HG03571 (cell line): ENCODE measurements at regions not wholly inside any gene's neighbourhood (a gene's known extent, or its start where the extent isn't known, plus 50 kb on each side); places are given as distances from the start of the nearest gene placed in this dataset.

Experiments used
- ATAC-seq: cut with Tn5 transposase; IDR thresholded peaks from one replicate; pipeline ENCODE4 v1.9.1; 2021; ENCODE audit not compliant: unreplicated experiment

- no peak for ATAC-seq
Observed at GRCh38 chr11:95692526-95693260, 96.9 kb downstream of the FAM76B start.

DNA sequence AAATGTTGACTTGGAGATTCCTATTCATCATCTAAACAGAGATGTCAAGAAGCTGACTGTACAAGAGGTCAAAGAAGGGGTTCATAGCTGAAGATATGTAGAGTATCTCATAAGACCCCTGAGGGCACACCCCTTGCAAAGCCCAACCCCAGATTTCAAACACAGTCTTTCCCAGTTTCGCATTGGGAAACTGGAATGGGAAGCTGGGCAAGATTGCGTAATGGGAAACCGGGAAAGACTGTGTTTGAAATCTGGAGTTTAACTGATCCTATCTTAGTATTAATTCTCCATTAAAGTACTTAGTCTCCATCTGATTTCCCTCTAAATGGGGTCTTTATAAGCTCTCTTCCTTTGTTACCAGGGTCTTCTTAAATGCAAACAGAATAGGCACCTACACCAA, 99.5 kb downstream of the FAM76B start:
- ATAC-seq: no peak

GRCh38 chr11:95688501-95689222, 100.9 kb downstream of the FAM76B start:
- no peak for ATAC-seq

DNA sequence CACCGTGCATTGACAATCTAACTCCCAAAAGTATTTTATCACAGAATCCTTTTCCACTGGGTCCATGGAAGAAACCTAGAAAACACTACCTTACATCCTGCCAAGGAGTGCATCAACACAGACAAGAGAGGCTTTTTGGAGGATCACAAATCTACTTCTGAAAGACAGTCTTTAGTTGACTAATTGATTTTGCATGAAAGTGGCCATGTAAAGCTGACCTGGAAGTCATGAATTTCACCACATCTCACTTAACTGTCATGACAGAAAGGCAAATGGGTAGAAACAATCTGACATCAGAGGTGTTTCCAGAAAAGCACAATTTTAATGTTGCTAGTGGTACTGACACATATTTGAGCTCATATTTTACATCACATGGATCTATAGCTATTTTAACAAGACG, 101.6 kb downstream of the FAM76B start:
- ATAC-seq: no peak

- no peak for ATAC-seq
Observed at GRCh38 chr11:95686265-95686664, 103.3 kb downstream of the FAM76B start.

DNA sequence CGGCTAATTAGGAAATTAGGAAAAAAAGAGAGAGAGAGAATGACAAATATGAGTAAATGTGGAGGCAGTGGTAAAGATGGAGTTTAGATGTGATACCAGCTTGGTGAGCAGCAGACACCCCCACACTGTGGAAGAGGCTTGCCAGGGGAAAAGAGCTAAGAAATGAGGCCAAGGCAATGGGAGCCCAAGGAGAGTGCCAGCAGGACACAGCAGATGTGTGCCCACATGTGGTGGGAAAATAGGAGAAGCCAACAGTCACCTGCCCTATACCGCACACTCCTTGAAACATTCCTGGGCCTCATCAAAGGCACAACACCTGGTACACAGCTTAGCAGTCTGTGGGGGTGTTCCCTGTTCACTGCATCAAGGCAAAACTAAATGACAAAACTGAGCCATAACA, 104.9 kb downstream of the FAM76B start:
- ATAC-seq: no peak

GRCh38 chr11:95684170-95684569, 105.4 kb downstream of the FAM76B start:
- no peak for ATAC-seq

DNA sequence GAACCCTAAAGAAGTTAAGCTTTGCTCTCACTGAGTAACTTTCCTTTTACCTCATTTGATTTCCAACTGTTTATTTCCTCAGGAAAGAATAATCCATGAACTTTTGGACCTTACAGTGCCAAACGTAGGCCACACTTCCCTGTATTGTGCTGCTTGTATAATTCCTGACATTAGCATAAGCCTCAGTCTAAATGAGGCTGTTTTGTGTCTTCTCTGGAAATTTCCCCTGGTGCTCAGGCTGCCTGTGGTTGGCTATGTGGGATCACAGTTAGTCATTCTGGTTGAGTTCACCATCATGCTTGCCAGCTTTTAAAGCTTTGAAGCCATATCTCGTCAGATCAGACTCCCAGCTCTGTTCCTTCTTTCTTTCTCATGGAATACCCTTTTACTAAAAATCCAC, 107.0 kb downstream of the FAM76B start:
- no peak for ATAC-seq

DNA sequence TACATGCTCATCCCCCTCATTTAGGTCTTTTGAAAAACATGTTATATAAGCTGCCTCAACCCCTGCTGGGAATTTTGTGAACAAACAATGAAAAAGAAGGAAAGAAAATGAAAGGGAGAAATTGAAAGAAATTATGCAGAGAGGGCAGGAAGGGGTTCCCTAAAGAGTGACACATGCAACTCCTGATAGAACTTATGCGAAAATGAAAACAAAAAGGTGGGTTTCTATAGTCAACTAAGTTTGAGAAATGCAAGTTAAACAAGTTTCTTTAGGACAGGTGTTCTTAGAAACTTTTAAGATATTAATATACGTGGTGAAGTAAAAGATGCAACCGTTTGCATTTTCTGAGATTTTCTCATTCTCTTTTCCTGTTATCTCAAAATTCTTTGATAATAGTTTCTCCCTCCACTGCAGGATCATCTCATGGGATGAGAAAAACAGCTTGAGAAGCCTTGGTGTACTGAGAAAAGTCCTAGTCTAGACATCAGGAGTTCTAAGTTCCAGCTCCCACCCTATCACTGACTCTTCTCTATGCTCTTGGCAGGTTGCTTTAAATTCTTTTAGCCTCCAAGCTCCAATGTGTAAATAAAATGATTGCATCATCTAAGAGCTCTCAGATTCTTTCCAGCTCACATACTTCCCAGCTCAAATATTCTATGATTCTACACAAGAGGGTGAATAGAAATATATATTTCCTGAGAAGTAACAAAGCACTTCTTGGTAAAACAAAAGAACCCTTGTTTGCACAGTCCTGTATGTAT, 109.2 kb downstream of the FAM76B start:
- ATAC-seq: peak; percentile 72

GRCh38 chr11:95678988-95679387, 110.6 kb downstream of the FAM76B start:
- no peak for ATAC-seq

DNA sequence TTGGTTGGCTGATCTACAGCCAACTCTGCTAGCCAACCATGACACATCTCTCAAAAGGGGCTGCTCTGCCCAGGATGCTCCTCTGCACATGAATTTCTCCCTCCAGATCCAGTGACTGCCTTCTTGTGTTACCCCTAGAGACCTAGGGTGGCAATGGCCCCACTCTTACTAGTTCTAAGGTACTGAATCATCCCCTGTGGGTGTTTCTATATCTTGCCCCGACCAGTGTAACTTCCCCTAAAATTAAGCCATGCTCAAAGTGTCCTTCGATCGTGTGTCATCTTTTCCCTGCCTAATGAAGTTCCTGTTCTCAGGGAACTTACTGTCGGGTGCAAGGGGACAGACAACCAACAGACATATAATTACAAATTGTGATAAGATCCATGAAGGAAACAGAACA, 113.3 kb downstream of the FAM76B start:
- ATAC-seq: no peak

GRCh38 chr11:95675585-95675984, 114.0 kb downstream of the FAM76B start:
- ATAC-seq: no peak

GRCh38 chr11:95674657-95675358, 114.8 kb downstream of the FAM76B start:
- no peak for ATAC-seq

- no peak for ATAC-seq
Observed at GRCh38 chr11:95671768-95672167, 117.8 kb downstream of the FAM76B start.

GRCh38 chr11:95668131-95668530, 121.5 kb downstream of the FAM76B start:
- ATAC-seq: no peak

DNA sequence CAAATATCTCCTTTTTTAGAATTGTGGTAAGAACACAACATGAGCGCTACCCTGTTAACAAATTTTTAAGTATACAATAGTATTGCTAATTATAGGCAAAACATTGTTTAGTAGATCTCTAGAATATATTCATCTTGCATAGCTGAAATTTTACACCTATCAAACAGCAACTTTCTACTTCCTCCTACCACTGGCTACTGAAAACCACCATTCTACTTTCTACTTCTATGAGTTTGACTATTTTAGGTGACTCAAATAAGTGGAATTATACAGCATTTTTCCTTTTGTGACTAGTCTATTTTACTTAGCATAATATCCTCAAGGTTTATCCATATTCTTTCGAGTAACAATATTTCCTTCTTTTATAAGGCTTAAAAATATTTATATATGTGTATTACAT, 128.4 kb downstream of the FAM76B start:
- no peak for ATAC-seq

- no peak for ATAC-seq
Observed at GRCh38 chr11:95660038-95660437, 129.5 kb downstream of the FAM76B start.

GRCh38 chr11:95659088-95659487, 130.5 kb downstream of the FAM76B start:
- ATAC-seq: no peak

DNA sequence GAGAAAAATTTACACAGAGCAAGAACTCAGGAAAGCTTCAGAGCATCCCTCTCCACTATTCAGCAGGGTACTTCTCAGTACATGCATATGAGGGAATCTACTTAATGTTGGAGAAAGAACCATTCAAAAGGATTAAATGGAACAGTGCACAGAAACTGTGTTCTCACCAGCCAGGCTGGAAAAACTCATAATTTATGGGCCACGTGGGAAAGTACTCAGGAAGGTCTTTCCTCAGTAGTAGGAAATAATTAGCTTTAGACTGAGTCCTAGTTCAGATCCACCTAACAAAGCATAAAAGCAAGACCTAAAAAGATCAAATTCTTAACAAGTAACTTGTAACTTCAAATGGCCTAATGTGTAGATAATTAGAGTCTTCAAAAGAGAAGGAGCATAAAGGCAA, 134.0 kb downstream of the FAM76B start:
- ATAC-seq: no peak

- ATAC-seq: no peak
Observed at GRCh38 chr11:95653680-95654079, 135.9 kb downstream of the FAM76B start.

DNA sequence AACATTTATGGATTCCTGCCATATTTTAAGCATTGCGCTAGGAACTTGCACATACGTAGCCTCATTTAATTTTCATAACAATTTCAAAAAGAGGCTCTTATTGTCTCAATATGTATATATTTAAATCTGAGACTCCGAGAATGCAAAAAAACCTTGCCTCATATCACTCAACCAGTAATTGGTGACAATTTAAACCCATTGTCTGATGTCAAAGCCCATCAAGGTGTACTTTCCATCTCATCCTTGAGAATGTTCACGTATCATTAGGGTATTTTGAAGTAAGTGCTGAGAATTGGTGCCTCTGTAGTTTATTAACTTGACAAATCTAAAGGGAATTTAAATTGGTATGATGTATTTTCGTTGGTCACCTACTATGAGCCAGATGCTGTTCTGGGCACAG, 136.5 kb downstream of the FAM76B start:
- no peak for ATAC-seq
